NCI-H748 (cell line): ENCODE measurements at regions not wholly inside any gene's neighbourhood (a gene's known extent, or its start where the extent isn't known, plus 50 kb on each side); places are given as distances from the start of the nearest gene placed in this dataset.

Experiments
- DNase-seq: peaks from one replicate; lab custom pipeline; 2025; ENCODE audit not compliant: unreplicated experiment; lab: John Stamatoyannopoulos, UW

- no peak for DNase-seq
Measured at GRCh38 chr1:221448585-221449175, 293.2 kb downstream of the DUSP10 start.

- DNase-seq, result no peak
Measured at GRCh38 chr1:221449194-221449593, 292.7 kb downstream of the DUSP10 start.

GRCh38 chr1:221449801-221450470 is 292.0 kb downstream of the DUSP10 start:
- DNase-seq, result no peak

GRCh38 chr1:221451741-221452140 is 290.1 kb downstream of the DUSP10 start:
- DNase-seq, result no peak

- DNase-seq, result no peak
Measured at GRCh38 chr1:221454096-221454495, 287.8 kb downstream of the DUSP10 start.

- DNase-seq, result no peak
Measured at GRCh38 chr1:221456918-221457317, 285.0 kb downstream of the DUSP10 start.

GRCh38 chr1:221457685-221458446 is 284.0 kb downstream of the DUSP10 start:
- DNase-seq, result no peak

GRCh38 chr1:221458447-221459156 is 283.3 kb downstream of the DUSP10 start:
- DNase-seq, result no peak

- no peak for DNase-seq
Measured at GRCh38 chr1:221459558-221459957, 282.3 kb downstream of the DUSP10 start.

- DNase-seq, result no peak
Measured at GRCh38 chr1:221462345-221462744, 279.5 kb downstream of the DUSP10 start.

- DNase-seq, result no peak
Measured at GRCh38 chr1:221468546-221468945, 273.3 kb downstream of the DUSP10 start.

GRCh38 chr1:221469476-221469875 is 272.4 kb downstream of the DUSP10 start:
- DNase-seq, result no peak

GRCh38 chr1:221470000-221470698 is 271.7 kb downstream of the DUSP10 start:
- DNase-seq, result no peak

GRCh38 chr1:221473411-221473810 is 268.5 kb downstream of the DUSP10 start:
- DNase-seq, result no peak

GRCh38 chr1:221477252-221477651 is 264.6 kb downstream of the DUSP10 start:
- no peak for DNase-seq

- peak; percentile 64 for DNase-seq
Measured at GRCh38 chr1:221478050-221478949, 263.6 kb downstream of the DUSP10 start.

GRCh38 chr1:221487781-221488524 is 253.9 kb downstream of the DUSP10 start:
- no peak for DNase-seq

GRCh38 chr1:221488550-221488949 is 253.3 kb downstream of the DUSP10 start:
- no peak for DNase-seq

- DNase-seq, result peak; percentile 2
Measured at GRCh38 chr1:221494670-221495069, 247.2 kb downstream of the DUSP10 start.
